Prostate gland (tissue), 2 donors: ENCODE measurements at regions not wholly inside any gene's neighbourhood (a gene's known extent, or its start where the extent isn't known, plus 50 kb on each side); places are given as distances from the start of the nearest gene placed in this dataset.

ENCODE experiments used
- POLR2AphosphoS5 ChIP-seq: sonication (generic); formaldehyde crosslinking; IDR thresholded peaks from one replicate; pipeline ENCODE4 v1.6.1; 2017; ENCODE audit warnings: antibody characterized with exemption
- TF ChIP-seq, protein P1 (sequence below), 4 experiments: fragments of 200-600 bp in 2 of 4; fragments of 450-650 bp in 2 of 4; sonication (generic) in 2 of 4; IDR thresholded peaks; 1 replicate in 3 of 4; 2 replicates in 1 of 4; pipeline ENCODE4 v1.5.1; 2016 to 2019; ENCODE audit warnings: antibody characterized with exemption in 4 of 4, mild to moderate bottlenecking in 2 of 4, moderate library complexity in 2 of 4

DNA sequence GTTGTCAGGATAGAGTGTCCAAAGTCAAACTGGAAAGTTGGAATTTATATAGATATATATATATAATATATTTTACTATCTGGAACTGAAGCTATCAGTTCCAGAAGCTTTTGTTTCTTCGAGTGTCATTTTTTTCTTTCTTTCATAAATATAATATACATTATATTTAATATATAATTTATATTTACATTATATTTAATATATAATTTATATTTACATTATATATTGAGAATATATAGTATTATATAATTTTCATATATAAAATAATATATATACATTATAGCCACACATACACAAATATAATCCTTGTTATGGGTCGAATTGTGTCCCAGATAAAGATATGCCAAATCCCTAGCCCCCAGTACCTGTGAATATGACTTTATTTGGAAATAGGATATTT lies 842.3 kb upstream of the LRRC4C start:
- no peak for TF ChIP-seq POLR2AphosphoS5
- TF ChIP-seq, protein P1, sequence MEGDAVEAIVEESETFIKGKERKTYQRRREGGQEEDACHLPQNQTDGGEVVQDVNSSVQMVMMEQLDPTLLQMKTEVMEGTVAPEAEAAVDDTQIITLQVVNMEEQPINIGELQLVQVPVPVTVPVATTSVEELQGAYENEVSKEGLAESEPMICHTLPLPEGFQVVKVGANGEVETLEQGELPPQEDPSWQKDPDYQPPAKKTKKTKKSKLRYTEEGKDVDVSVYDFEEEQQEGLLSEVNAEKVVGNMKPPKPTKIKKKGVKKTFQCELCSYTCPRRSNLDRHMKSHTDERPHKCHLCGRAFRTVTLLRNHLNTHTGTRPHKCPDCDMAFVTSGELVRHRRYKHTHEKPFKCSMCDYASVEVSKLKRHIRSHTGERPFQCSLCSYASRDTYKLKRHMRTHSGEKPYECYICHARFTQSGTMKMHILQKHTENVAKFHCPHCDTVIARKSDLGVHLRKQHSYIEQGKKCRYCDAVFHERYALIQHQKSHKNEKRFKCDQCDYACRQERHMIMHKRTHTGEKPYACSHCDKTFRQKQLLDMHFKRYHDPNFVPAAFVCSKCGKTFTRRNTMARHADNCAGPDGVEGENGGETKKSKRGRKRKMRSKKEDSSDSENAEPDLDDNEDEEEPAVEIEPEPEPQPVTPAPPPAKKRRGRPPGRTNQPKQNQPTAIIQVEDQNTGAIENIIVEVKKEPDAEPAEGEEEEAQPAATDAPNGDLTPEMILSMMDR (IDR thresholded peaks at IDR 0.05): no peak
